Stimulated activated CD8-positive, alpha-beta memory T cell treated with anti-CD3 and anti-CD28 coated beads, Interleukin-4, amount 100 ng/mL, for 1 hour (primary cell): ENCODE measurements at regions not wholly inside any gene's neighbourhood (a gene's known extent, or its start where the extent isn't known, plus 50 kb on each side); places are given as distances from the start of the nearest gene placed in this dataset.
"Not testable (repeated sequence)": the region's sequence is repeated elsewhere in the genome, so short reads cannot be mapped to it uniquely, and the experiment has no call there.

Source experiments
- DNase-seq, 2 donors: peaks; one replicate each; pipeline ENCODE4 v3.0.0-alpha.2; 2020; ENCODE audit warnings: low read depth in 2 of 2, low spot score in 1 of 2

DNA sequence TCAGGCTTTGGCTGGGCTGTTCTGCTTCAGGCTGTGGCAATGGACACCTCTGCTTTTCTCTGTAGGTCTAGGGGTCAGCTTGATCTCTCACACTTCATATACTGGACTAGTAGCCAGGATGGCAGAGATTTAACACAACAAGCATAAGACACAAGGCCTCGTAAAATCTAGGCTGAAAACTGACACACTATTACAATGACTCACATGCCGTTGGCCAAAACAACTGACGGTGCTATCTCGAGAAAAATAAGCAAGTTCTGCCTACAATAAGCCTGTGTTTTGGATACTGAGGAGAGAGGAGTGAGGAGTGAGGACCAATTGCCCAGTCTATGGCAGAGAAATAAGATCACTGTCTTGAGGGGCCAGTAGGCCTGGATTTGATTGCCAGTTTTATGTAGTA, 840.7 kb upstream of the ADAMTS5 start:
- no peak for DNase-seq

DNA sequence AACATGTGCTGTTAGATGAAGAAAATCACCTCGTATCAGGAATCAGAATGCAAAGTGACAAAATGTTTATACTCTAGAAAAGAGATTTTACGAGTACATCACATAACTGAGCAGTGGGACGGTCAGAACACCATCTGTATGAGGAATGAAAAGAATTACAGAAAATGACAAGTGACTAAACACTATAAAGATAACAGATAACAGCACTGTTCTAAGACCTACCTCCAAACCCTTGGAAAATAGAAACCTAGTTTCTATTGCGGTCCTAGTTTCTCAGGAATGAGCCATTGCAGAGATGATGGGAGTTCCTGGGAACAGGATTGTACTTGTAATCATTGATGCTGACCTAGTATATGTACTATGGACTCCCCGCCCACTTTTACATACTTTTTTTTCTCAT, 839.4 kb upstream of the ADAMTS5 start:
- DNase-seq = no peak

DNA sequence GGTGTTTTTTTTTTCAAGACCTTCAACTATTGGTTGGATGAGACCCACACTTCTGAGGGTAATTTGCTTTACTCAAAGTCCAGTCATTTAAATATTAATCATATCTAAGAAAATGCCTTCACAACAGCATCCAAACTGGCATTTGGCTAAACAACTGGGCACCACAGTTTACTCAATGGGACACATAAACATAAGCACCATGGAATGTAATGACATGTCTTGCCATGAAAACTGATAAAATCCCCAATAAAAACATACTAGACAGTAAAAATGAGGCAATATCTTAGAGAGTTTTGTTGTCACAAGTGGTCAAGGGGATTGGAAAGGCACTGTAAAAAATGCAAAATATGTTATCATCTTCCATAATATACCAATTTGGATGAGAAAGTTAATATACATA, 838.8 kb upstream of the ADAMTS5 start:
- DNase-seq = no peak

DNA sequence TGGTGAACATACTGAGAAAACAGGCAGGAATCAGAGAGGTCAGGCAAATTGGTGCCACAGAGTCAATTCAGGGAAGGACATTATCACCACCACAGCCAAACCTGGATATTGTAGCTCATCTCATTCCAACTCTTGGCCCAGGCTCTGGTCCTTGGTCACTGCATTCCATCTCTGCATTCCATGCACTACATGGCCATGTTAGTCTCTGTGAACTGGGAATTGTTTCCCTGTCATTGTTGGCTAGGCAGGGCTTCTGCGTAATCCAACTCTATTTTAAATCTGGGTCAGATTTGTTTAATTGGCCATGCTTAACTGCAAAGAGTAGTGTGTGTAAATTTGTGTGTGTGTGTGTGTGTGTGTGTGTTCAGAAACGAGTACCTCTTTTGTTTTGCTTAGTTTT, 837.6 kb upstream of the ADAMTS5 start:
- DNase-seq = no peak

DNA sequence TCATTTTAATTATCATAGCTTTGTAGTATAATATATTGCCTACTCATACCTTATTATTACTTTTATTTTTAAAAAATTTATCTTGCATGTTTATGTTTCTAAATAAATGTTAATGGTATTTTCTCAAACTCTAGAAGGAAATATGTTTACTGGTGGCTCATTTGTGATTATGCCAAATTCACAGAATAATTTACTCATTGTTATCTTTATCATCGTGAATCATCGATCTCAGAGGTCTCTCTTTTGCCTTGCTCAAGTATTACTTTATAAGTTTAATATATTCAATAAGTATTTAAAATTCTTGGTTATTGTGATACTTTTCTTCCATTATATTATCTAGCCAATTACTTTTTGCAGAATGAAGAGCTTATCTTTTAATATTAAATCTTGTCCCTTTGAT, 836.7 kb upstream of the ADAMTS5 start:
- DNase-seq = no peak

DNA sequence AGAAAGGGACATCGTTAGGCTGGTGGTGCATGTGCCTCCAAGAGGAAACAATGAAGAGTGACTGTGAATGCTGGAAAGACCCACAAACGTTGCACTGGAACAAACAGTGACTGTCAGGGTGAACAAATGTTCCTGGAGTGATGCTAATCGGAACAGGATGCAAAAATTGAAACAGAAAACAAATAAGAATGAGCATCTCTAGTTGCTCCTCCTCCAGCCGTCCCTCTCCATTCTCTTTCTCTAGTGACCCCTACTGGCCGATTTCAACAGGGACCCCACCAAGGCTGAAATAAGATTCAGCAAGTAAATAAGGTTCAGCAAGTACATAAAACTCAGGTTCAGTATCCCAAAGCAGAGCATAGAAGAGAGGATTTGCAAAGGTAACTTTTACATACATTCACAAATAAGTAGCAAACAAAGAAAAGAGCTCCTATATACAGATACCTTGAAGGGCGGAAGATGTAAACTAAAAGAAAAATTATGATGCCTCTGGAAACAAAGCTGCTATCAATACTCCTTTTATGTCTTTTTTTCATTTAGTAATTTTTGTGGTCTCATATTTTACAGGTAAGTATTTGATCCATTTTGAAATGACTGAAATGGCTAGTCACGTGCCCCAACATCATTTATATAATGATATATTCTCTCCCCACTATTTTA, 836.1 kb upstream of the ADAMTS5 start:
- DNase-seq = no peak

DNA sequence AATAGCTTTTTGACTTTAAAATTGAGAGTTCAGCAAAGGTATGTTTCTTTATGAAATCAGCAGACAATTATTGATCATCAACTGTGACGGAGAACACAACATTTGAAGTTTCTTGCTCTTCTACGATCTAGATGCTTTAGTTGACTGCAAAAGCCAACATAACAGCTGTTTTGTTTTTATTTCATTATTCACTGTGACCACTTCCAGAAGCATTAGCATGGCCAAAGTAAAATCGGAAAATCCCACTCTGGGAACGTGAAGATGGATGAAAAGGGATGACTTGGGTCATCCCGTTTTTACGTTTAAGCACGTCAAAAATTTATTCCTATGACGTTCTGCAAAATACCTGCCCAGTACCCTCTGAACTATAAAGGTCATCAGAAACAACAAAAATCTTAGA, 833.0 kb upstream of the ADAMTS5 start:
- DNase-seq = no peak

DNA sequence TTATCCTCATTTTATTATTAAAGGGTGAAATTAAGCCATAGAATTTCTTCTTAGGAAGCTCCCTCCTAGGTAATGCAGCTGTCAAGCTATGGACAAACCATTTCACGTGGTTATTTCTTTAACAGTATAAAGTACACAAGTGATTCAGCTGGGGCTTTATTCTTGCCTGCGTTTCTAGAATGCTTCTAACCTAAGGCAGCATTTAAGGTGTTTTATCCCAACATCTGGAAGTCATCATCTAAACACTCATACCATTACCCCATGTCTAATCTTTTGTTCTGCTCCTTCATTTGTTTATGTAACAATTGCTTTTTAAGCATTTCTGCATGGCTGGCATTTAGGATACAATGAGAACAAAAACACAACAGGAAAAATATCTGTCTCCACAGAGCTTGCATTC, 829.2 kb upstream of the ADAMTS5 start:
- no peak for DNase-seq

DNA sequence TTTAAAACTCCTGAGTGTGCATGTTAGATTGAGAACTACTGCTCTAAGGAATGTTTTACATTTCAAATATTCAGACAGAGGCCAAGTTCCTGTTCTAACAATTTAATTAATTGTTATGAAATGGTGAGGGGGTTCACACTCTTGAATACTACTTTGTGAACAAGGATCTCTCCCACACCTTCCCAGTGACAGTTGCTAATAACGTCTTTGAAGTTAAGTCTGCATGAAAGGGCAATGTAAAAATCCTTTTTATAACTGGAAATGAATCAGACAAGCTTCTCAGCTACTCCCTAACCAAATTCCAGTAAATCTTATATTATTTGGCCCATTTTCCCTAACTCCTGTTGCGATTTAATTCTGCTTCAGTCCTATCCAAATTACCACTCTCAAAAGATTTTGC, 828.5 kb upstream of the ADAMTS5 start:
- DNase-seq = no peak

DNA sequence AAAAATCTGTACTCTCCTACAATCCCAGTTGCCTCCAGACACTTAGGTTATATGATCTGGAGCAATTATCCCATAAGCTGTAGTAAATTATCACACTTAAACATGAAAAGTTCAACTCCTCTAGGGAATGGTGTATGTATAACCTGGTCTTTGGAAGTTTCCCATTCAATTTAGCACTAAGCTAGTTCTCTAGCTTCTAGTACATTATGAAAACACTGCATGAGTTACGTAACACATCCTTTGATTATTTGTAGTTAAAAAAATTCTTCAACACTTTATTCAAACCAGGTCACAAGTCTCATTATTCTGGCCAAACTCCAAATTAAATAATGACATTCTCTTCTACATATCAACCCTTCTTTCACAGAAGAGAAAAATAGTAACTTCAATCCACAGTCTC, 827.0 kb upstream of the ADAMTS5 start:
- no peak for DNase-seq

DNA sequence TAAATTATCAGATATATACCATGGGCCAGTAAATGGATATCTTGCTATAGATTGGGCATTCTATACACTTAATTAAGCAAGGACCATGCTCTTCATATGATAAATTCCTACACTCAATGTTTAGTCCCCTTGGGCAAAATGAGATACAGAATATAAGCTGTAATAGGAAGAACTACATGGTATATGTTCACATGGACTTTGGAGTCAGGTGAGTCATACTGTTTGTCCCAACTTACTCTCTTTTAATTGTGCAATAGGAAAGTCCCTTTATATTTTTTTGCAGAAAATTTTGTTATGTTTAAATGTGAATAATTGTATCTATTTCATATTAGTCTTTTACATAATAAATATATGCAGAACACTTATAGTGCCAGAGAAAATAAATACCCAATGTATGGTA, 820.2 kb upstream of the ADAMTS5 start:
- DNase-seq = no peak

DNA sequence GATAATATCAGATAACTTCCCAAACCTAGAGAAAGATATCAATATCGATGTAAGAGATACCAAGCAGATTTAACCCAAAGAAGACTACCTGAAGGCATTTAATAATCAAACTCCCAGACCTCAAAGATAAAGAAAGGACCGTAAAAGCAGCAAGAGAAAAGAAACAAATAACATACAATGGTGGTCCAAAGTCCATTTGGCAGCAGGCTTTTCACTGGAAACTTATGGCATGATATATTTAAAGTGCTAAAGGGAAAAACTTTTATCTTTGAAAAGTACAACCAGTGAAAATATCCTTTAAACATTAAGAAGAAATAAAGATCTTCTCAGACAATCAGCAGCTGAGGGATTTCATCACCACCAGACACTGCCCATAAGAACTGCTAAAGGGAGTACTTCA, 812.7 kb upstream of the ADAMTS5 start:
- no peak for DNase-seq

DNA sequence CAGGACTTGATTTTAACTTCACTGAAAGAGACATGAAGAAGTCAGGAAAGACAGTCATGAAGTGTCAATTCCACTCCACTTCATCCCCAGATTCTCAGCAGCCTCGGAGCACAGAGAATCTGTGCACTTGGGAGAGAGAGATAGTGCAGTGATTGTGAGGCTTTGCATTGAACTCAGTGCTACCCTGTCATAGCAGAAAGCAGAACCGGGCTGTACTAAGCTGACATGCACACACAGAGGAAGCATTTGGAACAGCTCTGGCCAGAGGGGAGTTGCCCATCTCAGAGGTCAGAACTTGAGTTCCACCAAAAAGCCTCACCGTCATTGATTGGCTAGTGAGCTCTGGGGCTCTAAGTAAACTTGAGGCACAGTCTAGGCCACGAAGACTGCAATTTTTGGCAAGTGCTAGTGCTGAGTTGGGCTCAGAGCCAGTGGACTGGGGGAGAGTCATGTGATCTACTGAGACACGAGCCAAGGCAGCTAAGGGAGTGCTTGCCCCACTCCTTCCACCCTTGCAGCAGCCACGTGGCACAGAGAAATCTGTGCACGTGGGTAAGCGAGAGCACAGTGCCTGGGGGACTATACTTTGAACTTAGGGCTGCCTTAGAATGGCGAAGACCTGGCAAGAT, 810.2 kb upstream of the ADAMTS5 start:
- DNase-seq = no peak

DNA sequence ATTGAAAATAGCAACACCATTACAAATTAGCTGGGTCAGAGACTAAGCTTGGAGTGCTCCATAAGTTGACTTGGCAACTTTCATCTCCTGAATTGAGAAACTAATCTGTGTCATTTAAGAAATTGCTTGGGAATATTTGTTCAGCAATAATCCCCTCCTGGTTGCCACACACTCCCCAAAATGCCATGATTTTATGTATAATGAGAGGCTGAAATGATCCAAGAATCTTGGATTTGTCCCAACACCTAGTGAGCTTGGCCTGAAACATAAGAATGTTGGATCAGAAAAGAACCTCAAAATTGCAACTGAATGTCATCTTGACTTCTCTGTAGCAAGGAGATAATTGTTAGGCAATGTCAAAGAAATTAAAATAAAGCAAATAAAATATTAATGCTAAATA, 805.9 kb upstream of the ADAMTS5 start:
- no peak for DNase-seq

DNA sequence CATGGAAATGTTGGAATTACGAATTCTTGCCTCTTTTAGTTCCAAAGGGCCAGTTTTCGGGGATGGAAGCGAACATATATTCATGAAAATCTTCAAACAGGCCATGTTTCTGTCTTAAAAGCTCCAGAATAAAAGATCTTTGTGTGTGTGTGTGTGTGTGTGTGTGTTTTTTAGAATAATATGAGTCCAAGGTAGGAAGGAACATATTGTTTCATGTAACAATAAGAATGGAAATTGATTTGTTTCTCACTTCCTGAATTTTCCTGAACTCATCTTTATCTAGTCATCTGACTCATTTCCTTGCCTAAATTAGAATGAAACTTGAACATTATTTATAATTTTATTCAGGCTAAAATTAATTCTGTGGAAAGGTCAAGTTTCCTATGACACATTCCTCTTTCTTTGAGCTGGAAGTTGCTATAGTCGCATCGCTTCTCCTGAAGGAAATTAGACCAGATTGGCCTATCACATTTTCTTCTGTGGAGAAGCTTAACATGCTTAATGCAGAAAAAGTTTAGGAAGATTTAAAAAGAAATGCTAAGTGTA, 805.1 kb upstream of the ADAMTS5 start:
- no peak for DNase-seq

DNA sequence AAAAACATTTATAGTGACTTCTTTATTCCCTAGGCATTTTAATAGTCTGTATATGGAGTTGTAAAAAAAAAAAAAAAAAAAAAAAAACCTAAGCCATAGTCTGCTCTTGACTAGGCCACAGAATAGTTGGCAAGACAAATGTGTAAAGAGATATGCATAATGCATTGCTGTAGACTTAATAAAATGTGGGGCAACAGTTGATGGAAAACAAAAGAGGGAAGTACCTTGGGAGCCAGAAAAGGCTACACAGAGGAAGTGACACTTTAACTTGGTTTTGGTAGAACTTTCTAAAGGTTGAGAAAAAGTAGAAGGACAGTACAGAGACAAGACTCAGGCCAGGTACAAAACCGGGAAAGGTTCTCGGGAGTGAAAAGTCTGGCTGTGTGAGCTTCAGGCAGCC, 802.9 kb upstream of the ADAMTS5 start:
- no peak for DNase-seq

DNA sequence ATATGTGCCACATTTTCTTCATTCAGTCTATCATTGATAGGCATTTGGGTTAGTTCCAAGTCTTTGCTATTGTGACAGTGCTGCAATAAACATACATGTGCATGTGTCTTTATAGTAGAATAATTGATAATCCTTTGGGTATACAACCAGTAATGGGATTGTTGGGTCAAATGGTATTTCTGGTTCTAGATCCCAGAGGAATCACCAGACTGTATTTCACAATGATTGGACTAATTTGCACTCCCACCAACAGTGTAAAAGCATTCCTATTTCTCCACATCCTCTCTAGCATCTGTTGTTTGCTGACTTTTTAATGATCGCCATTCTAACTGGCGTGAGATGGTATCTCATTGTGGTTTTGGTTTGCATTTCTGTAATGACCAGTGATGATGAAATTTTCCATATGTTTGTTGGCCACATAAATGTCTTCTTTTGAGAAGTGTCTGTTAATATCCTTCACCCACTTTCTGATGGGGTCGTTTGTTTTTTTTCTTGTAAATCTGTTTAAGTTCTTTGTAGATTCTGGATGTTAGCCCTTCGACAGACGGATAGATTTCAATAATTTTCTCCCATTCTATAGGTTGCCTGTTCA, 801.3 kb upstream of the ADAMTS5 start:
- not testable (repeated sequence) for DNase-seq

DNA sequence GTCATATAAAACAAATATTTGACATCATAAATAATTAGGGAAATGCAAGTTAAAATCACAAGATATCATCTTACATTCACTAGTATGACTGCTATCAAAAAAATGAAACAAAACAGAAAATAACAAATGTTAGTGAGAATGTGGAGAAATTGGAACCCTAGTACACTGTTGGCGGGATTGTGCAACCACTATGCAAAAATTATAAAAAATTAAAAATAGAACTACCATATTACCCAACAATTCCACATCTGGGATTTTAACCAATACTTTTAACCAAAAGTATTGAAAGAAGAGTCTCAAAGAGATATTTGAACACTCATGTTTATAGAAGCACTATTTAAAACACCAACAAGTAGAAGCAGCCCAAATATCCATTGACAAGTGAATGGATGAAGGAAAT, 797.2 kb upstream of the ADAMTS5 start:
- DNase-seq = no peak

DNA sequence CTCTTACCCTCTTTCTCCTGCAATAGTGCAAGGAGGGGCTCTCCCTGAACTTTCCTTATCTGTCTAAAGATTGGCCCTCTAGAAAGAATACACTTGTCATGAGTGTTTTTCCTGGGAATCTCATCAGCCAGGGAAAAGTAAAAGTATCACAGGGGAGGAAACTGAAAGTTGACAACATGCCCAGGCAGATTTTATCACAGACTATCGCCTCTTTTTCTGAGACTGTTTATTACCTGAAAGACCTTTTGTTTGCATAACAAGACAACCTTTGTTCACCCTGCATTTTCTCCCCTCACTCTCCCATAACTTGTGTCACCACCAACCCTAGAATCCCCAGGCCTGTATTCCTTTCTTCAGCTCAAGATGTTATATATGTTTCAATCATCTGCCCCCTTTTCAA, 794.7 kb upstream of the ADAMTS5 start:
- no peak for DNase-seq

DNA sequence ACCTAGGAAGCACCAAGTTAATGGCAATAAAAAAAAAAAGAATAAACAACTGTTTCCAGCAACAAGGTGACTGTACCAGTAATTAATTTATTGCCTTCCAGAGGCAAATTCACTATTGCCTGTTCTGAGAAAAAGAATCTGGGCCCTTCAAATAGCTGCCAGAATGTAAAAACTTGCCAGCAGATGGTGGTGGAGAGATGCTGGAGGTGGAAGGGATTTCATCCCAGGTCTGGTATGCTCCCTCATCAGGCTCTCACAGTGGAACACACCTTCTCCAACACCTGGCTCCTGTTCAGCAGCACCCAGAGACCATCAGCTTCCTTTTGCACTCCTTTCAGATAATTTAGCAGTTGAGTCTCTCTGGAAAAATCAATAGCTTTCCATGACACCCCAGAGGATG, 792.9 kb upstream of the ADAMTS5 start:
- DNase-seq = no peak

DNA sequence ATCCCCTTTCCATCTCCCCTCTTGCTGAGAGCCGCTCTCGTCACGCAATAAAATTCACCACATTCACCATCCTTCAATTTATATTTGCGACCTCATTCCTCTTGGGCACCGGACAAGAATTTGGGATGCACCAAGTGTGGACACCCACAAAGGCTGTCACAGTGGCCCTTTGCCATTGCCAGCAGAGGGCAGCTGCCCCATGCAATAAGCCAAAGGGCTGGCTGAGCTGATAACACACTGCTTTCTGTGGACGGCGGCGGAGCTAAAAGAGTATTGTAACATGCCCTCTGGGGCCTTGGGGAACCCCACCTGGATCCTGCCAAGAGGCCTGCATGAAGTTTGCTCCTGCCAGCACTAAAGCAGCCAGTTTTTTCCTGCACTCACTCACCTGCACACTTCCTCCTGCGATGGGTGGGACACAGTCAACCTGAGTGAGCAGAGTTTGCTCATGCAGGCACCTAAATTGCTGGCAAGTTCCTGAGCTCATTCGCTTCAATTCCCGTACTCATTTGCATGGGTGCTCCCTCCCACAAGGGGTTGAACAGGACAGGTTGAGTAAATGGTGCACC, 792.3 kb upstream of the ADAMTS5 start:
- no peak for DNase-seq

DNA sequence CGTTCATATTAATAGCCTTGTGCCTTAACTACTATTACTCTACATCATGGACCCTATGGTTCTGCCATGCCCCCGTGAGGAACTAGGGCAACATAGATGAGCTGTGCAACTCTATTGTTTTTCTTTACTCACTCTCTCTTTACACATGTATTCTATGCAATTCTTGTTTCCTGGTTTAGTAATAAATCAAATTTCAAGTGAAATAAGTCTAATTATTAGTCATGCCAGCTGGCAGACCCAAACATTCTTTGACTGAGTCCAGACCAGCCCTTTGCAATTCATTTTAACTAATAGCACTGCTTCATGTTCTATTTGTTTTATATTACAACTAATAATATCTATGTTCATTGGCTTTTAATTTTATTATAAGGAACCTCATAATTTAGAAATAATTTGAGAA, 789.3 kb upstream of the ADAMTS5 start:
- no peak for DNase-seq
